Activated T-cell treated with anti-CD3 and anti-CD28 coated beads, Interleukin-2, amount 50 U/mL, for 4 hours (primary cell): ENCODE measurements at regions not wholly inside any gene's neighbourhood (a gene's known extent, or its start where the extent isn't known, plus 50 kb on each side); places are given as distances from the start of the nearest gene placed in this dataset.
"Not testable (repeated sequence)": the region's sequence is repeated elsewhere in the genome, so short reads cannot be mapped to it uniquely, and the experiment has no call there.

Experiments used
- ATAC-seq, 2 donors: fragments of 200-7000 bp; cut with Tn5 transposase; one replicate each; pipeline ENCODE4 v1.10.0; 2021
- DNase-seq: peaks from one replicate; pipeline ENCODE4 v3.0.0-alpha.2; 2020
- H3K27me3 Mint-ChIP-seq: one replicate; pipeline ENCODE4 v1.8.0; 2021; ENCODE audit warnings: low read depth, mixed read lengths
- H3K36me3 Mint-ChIP-seq: one replicate; pipeline ENCODE4 v1.8.0; 2022; ENCODE audit warnings: mixed read lengths; ENCODE audit not compliant: insufficient read depth
- H3K4me1 Mint-ChIP-seq: one replicate; pipeline ENCODE4 v1.8.0; 2021; ENCODE audit warnings: low read depth, mixed read lengths
- H3K4me3 Mint-ChIP-seq: one replicate; pipeline ENCODE4 v1.8.0; 2021; ENCODE audit warnings: mild to moderate bottlenecking, moderate library complexity, mixed read lengths
- H3K9me3 Mint-ChIP-seq: one replicate; pipeline ENCODE4 v1.8.0; 2021; ENCODE audit warnings: mixed read lengths

DNA sequence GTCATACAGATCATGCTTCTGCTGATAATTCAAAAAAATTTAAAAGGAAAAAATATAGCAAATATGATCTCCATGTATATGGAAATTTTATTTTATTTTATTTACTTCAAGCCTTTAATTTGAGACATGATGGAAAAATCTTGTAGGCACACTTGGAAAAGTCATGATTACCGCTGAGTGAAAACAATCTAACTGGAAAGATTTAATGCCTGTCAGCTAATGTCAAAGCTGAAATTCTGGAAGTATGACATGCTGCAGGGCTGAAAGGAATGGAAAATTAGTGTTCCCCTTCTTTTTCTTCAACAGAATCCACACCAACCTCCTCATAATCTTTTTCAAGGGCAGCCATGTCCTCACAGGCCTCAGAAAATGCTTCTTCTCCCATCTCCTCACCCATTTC is 58.2 kb downstream of the RPRM start:
- DNase-seq: no peak
- H3K36me3 Mint-ChIP-seq: no peaks in the 10 kb centered on the region
- ATAC-seq: no peak
- no peaks in the 10 kb centered on the region for H3K27me3 Mint-ChIP-seq
- H3K4me3 Mint-ChIP-seq: no peak overlapping the region
- no peaks in the 10 kb centered on the region for H3K9me3 Mint-ChIP-seq
- no peaks in the 10 kb centered on the region for H3K4me1 Mint-ChIP-seq

GRCh38 chr2:153417077-153417476 is 61.5 kb downstream of the RPRM start:
- Mint-ChIP-seq H3K27me3 (no peaks in the 10 kb centered on the region), H3K36me3 (no peaks in the 10 kb centered on the region), H3K9me3 (no peaks in the 10 kb centered on the region), H3K4me3 (no peak overlapping the region), H3K4me1 (no peaks in the 10 kb centered on the region)
- DNase-seq: no peak
- no peak for ATAC-seq

GRCh38 chr2:153416071-153416470 is 62.5 kb downstream of the RPRM start:
- no peaks in the 10 kb centered on the region for H3K4me1 Mint-ChIP-seq
- H3K36me3 Mint-ChIP-seq: no peaks in the 10 kb centered on the region
- no peak overlapping the region for H3K4me3 Mint-ChIP-seq
- DNase-seq (no peak), ATAC-seq (no peak)
- no peaks in the 10 kb centered on the region for H3K9me3 Mint-ChIP-seq
- no peaks in the 10 kb centered on the region for H3K27me3 Mint-ChIP-seq

GRCh38 chr2:153408710-153409385 is 69.7 kb downstream of the RPRM start:
- H3K9me3 Mint-ChIP-seq: no peaks in the 10 kb centered on the region
- H3K27me3 Mint-ChIP-seq: peaks cover 2% of the 10 kb centered on the region
- no peak for DNase-seq
- ATAC-seq: no peak
- no peak overlapping the region for H3K4me3 Mint-ChIP-seq
- no peaks in the 10 kb centered on the region for H3K36me3 Mint-ChIP-seq
- no peaks in the 10 kb centered on the region for H3K4me1 Mint-ChIP-seq

- ATAC-seq: no peak
These were observed 73.4 kb downstream of the RPRM start for GRCh38 chr2:153405196-153405595.

DNA sequence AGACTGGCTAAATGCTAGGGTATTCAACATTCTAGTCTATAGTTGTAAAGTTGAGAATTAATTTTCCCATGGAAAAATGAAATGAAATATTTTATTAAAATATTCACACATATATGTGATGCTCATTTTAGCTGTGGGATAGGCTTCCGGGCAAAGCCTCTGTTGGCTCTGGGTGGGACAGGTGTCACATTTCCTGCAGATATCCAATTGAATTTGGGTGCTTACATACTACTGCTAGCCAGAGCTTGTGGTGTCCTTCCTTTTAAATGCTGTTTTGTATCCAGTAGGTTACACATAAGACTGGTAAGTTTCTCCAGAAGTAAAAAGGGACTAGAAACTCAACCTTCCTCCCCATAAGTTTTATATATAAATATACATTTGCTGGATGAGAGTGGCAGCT is 73.8 kb downstream of the RPRM start:
- Mint-ChIP-seq H3K4me1 (no peaks in the 10 kb centered on the region), H3K27me3 (peaks cover 2% of the 10 kb centered on the region), H3K9me3 (no peaks in the 10 kb centered on the region), H3K4me3 (no peak overlapping the region), H3K36me3 (no peaks in the 10 kb centered on the region)
- ATAC-seq: no peak
- DNase-seq: no peak

More at GRCh38 chr2:153405196-153405595, 73.4 kb downstream of the RPRM start:
- DNase-seq: no peak
- Mint-ChIP-seq H3K36me3 (no peaks in the 10 kb centered on the region), H3K4me1 (no peaks in the 10 kb centered on the region), H3K27me3 (peaks cover 2% of the 10 kb centered on the region), H3K4me3 (no peak overlapping the region), H3K9me3 (no peaks in the 10 kb centered on the region)

GRCh38 chr2:153403940-153404339 is 74.6 kb downstream of the RPRM start:
- DNase-seq (no peak), ATAC-seq (no peak)
- Mint-ChIP-seq H3K27me3 (peaks cover 2% of the 10 kb centered on the region), H3K36me3 (no peaks in the 10 kb centered on the region), H3K9me3 (no peaks in the 10 kb centered on the region), H3K4me3 (no peak overlapping the region), H3K4me1 (no peaks in the 10 kb centered on the region)

- not testable (repeated sequence) for H3K4me1 Mint-ChIP-seq, H3K9me3 Mint-ChIP-seq, ATAC-seq, H3K36me3 Mint-ChIP-seq, H3K4me3 Mint-ChIP-seq, H3K27me3 Mint-ChIP-seq, DNase-seq
These were observed 75.2 kb downstream of the RPRM start for GRCh38 chr2:153403352-153403751.

- DNase-seq (no peak), ATAC-seq (no peak)
- Mint-ChIP-seq H3K36me3 (no peaks in the 10 kb centered on the region), H3K4me3 (no peak overlapping the region), H3K9me3 (peaks cover 4% of the 10 kb centered on the region), H3K4me1 (no peaks in the 10 kb centered on the region), H3K27me3 (no peaks in the 10 kb centered on the region)
These were observed 83.9 kb downstream of the RPRM start for GRCh38 chr2:153394686-153395085.

GRCh38 chr2:153394247-153394646 is 84.3 kb downstream of the RPRM start:
- DNase-seq (no peak), ATAC-seq (no peak)
- Mint-ChIP-seq H3K27me3 (no peaks in the 10 kb centered on the region), H3K4me1 (no peaks in the 10 kb centered on the region), H3K9me3 (peaks cover 4% of the 10 kb centered on the region), H3K4me3 (no peak overlapping the region), H3K36me3 (no peaks in the 10 kb centered on the region)

GRCh38 chr2:153393518-153393917 is 85.0 kb downstream of the RPRM start:
- Mint-ChIP-seq H3K9me3 (peaks cover 4% of the 10 kb centered on the region), H3K4me3 (no peak overlapping the region), H3K36me3 (no peaks in the 10 kb centered on the region), H3K27me3 (no peaks in the 10 kb centered on the region), H3K4me1 (no peaks in the 10 kb centered on the region)
- no peak for ATAC-seq
- DNase-seq: no peak

DNA sequence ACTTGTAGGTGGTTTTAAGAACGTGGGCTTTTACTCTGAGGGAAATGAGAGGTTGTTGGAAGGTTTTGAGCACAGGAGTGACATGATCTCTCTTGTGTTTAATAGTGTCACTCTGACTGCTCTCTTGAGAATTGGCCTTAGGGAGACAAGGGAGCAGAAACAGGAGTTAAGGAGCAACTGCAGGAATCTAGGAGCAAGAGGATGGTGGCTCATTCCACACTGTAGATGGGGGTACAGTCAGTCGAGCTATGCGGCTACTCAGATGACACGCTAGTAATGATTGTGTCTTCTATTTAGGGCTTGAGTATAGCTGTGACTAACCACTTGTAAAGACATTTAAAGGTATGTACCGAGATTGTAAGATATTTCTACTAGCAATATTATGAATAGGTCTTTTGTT is 87.4 kb downstream of the RPRM start:
- no peaks in the 10 kb centered on the region for H3K36me3 Mint-ChIP-seq
- ATAC-seq (no peak), DNase-seq (no peak)
- H3K27me3 Mint-ChIP-seq: no peaks in the 10 kb centered on the region
- H3K4me3 Mint-ChIP-seq: no peak overlapping the region
- H3K9me3 Mint-ChIP-seq: peaks cover 4% of the 10 kb centered on the region
- no peaks in the 10 kb centered on the region for H3K4me1 Mint-ChIP-seq

DNA sequence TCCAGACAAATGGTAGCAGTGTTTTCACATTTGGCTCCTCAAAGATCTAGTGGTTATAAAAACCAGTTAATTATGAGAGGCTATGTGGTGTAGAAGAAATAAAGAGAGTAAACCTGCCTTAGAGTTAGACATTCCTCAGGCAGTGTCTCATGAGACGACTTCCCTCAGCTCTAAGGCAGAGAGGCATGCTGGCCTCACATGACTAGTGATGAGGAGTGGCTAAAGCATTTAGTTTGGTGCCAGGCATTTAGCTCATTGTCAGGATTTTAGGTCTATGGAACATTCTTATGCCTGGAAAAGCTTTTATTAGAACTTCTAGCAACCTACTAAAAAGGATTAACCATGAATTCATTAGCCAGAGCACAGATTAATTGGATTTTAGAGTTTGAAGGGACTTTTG is 90.3 kb downstream of the RPRM start:
- Mint-ChIP-seq H3K4me3 (no peak overlapping the region), H3K36me3 (no peaks in the 10 kb centered on the region), H3K9me3 (peaks cover 4% of the 10 kb centered on the region), H3K27me3 (no peaks in the 10 kb centered on the region), H3K4me1 (no peaks in the 10 kb centered on the region)
- DNase-seq (no peak), ATAC-seq (no peak)

DNA sequence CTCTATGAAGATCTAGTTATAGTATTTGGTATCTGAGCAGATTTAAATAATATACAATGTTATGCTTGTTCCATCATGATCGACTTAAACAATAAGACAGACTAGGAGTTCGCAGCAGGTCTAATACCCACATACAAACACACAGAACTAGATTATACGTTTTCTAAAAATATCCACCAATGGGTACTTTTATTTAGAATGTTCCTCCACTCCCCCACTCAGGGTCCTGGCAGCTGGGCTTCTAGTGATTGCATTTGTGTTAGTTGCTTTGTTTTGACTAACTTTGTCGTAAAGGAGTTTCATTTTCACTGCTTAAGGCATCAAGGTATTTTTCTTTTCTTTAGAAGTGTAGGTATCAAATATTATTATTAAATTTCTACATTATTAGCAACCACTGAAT is 91.4 kb downstream of the RPRM start:
- H3K36me3 Mint-ChIP-seq: no peaks in the 10 kb centered on the region
- no peaks in the 10 kb centered on the region for H3K27me3 Mint-ChIP-seq
- DNase-seq: no peak
- no peaks in the 10 kb centered on the region for H3K4me1 Mint-ChIP-seq
- no peaks in the 10 kb centered on the region for H3K9me3 Mint-ChIP-seq
- ATAC-seq: no peak
- H3K4me3 Mint-ChIP-seq: no peak overlapping the region

GRCh38 chr2:153386481-153386897 is 92.1 kb downstream of the RPRM start:
- ATAC-seq: no peak

More at GRCh38 chr2:153386481-153386897, 92.1 kb downstream of the RPRM start:
- Mint-ChIP-seq H3K4me1 (no peaks in the 10 kb centered on the region), H3K27me3 (no peaks in the 10 kb centered on the region), H3K9me3 (no peaks in the 10 kb centered on the region), H3K36me3 (no peaks in the 10 kb centered on the region), H3K4me3 (no peak overlapping the region)
- DNase-seq: no peak
